PC-3 (cell line): ENCODE measurements at regions not wholly inside any gene's neighbourhood (a gene's known extent, or its start where the extent isn't known, plus 50 kb on each side); places are given as distances from the start of the nearest gene placed in this dataset.

Experiments
- CTCF ChIP-seq: fragments of 300-600 bp; sonication (generic); conservative IDR thresholded peaks from 2 replicates; pipeline ENCODE4 v1.5.1; 2017; ENCODE audit warnings: antibody characterized with exemption, low read depth, mild to moderate bottlenecking, low read length
- EZH2phosphoT487 ChIP-seq: fragments of 300-600 bp; sonication (generic); IDR thresholded peaks from 2 replicates; pipeline ENCODE4 v1.6.1; 2018; ENCODE audit warnings: mild to moderate bottlenecking, antibody characterized with exemption, low read length, borderline replicate concordance

GRCh38 chr16:17804857-17805256, 334.1 kb upstream of the XYLT1 start:
- TF ChIP-seq CTCF = no peak
- TF ChIP-seq EZH2phosphoT487 = no peak
